ENCODE measurements at regions not wholly inside any gene's neighbourhood (a gene's known extent, or its start where the extent isn't known, plus 50 kb on each side); places are given as distances from the start of the nearest gene placed in this dataset.
"Not testable (repeated sequence)": the region's sequence is repeated elsewhere in the genome, so short reads cannot be mapped to it uniquely, and the experiment has no call there.

- CTCF ChIA-PET: interaction anchor here (2.0 kb wide), 1 partner anchor 12 kb away, joined by 7 read pairs; no protein-coding TSS in a partner anchor
- peaks cover 4% of the 10 kb centered on the region for H3K27me3 Mint-ChIP-seq
Observed at GRCh38 chr4:94127707-94128328, 79.8 kb upstream of the SMARCAD1 start.

GRCh38 chr4:94131212-94131611 is 76.5 kb upstream of the SMARCAD1 start:
- peaks cover 7% of the 10 kb centered on the region for H3K27me3 Mint-ChIP-seq
- intact Hi-C loops (cut with micrococcal nuclease): no loop called here
- H3K4me1 Mint-ChIP-seq (ENCODE audit: low read depth): no peaks in the 10 kb centered on the region
- CTCF ChIA-PET: no interaction called here
- no peak overlapping the region for H3K27ac Mint-ChIP-seq
- no peak for DNase-seq
- no peaks in the 10 kb centered on the region for H3K9me3 Mint-ChIP-seq
- H3K4me3 Mint-ChIP-seq: no peak overlapping the region
- POLR2A ChIA-PET: no interaction called here
- no peaks in the 10 kb centered on the region for H3K36me3 Mint-ChIP-seq

More at GRCh38 chr4:94127707-94128328, 79.8 kb upstream of the SMARCAD1 start:
- intact Hi-C loops (cut with micrococcal nuclease): loop anchor here (2.0 kb wide), 1 partner anchor 337 kb away; no protein-coding TSS in a partner anchor
- Mint-ChIP-seq H3K4me3 (no peak overlapping the region), H3K36me3 (no peaks in the 10 kb centered on the region), H3K27ac (no peak overlapping the region), H3K4me1 (ENCODE audit: low read depth) (no peaks in the 10 kb centered on the region), H3K9me3 (no peaks in the 10 kb centered on the region)
- DNase-seq: no peak
- POLR2A ChIA-PET: no interaction called here

GRCh38 chr4:94135701-94136100 is 72.0 kb upstream of the SMARCAD1 start:
- Mint-ChIP-seq H3K9me3 (no peaks in the 10 kb centered on the region), H3K4me3 (no peak overlapping the region), H3K27me3 (peaks cover 6% of the 10 kb centered on the region), H3K36me3 (no peaks in the 10 kb centered on the region), H3K27ac (no peak overlapping the region), H3K4me1 (ENCODE audit: low read depth) (no peaks in the 10 kb centered on the region)
- DNase-seq: no peak
- intact Hi-C loops (cut with micrococcal nuclease): no loop called here
- ChIA-PET POLR2A (no interaction called here), CTCF (no interaction called here)

DNA sequence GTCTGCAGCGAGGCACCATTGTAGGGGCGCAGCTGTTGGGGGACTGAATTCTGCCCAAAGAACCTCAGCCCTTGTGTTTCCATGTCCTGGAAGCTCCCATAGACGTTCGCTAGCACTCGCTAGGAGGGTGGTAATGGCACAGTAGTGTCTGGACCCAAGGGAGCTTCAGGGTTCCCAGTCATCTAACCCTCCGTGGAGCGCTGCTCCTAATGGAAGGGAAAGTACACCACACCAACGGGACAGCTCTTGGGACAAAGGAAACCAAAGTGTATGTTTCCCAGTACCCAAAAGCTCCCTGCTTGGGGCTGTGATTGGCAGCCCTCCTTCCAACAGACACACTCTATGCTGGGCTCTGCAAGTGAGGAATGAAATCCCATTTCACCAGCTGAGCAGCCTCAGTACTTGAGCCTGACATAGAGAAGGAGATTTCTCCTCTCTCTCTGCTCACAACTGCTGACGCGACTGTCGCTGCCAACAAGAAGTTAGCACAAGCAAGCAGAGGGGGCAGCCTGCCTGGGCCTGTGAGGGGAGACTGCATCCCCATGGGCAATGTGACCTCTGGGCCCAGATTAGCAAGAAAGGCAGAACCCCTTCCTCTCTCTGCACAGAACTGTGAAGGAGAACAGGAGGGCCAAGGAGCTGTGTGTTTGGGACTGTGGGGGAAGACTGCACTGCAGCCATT is 67.6 kb upstream of the SMARCAD1 start:
- Mint-ChIP-seq H3K9me3 (no peaks in the 10 kb centered on the region), H3K27ac (no peak overlapping the region), H3K4me3 (no peak overlapping the region), H3K36me3 (no peaks in the 10 kb centered on the region), H3K4me1 (ENCODE audit: low read depth) (no peaks in the 10 kb centered on the region), H3K27me3 (peaks cover 4% of the 10 kb centered on the region)
- intact Hi-C loops (cut with micrococcal nuclease): no loop called here
- ChIA-PET POLR2A (no interaction called here), CTCF (interaction anchor here (1.8 kb wide), 1 partner anchor 14 kb away, joined by 7 read pairs; no protein-coding TSS in a partner anchor)
- no peak for DNase-seq

- H3K27ac Mint-ChIP-seq: no peak overlapping the region
- ChIA-PET POLR2A (no interaction called here), CTCF (no interaction called here)
- intact Hi-C loops (cut with micrococcal nuclease): no loop called here
- H3K9me3 Mint-ChIP-seq: no peaks in the 10 kb centered on the region
- no peaks in the 10 kb centered on the region for H3K4me1 Mint-ChIP-seq (ENCODE audit: low read depth)
- peaks cover 1% of the 10 kb centered on the region for H3K27me3 Mint-ChIP-seq
- DNase-seq: no peak
- no peak overlapping the region for H3K4me3 Mint-ChIP-seq
- H3K36me3 Mint-ChIP-seq: no peaks in the 10 kb centered on the region
Observed at GRCh38 chr4:94141001-94141400, 66.7 kb upstream of the SMARCAD1 start.

GRCh38 chr4:94148052-94148451 is 59.6 kb upstream of the SMARCAD1 start:
- DNase-seq; CTCF ChIA-PET; H3K9me3 Mint-ChIP-seq; H3K27ac Mint-ChIP-seq; intact Hi-C loops (cut with micrococcal nuclease); H3K27me3 Mint-ChIP-seq; H3K4me1 Mint-ChIP-seq (ENCODE audit: low read depth); POLR2A ChIA-PET; H3K4me3 Mint-ChIP-seq; H3K36me3 Mint-ChIP-seq: not testable (repeated sequence)

GRCh38 chr4:94152466-94152865 is 55.2 kb upstream of the SMARCAD1 start:
- ChIA-PET POLR2A (no interaction called here), CTCF (interaction anchor here (0.7 kb wide), 1 partner anchor 92 kb away, joined by 3 read pairs; no protein-coding TSS in a partner anchor)
- no peak overlapping the region for H3K4me3 Mint-ChIP-seq
- H3K36me3 Mint-ChIP-seq: no peaks in the 10 kb centered on the region
- intact Hi-C loops (cut with micrococcal nuclease): no loop called here
- no peak overlapping the region for H3K27ac Mint-ChIP-seq
- DNase-seq: no peak
- H3K9me3 Mint-ChIP-seq: no peaks in the 10 kb centered on the region
- H3K4me1 Mint-ChIP-seq (ENCODE audit: low read depth): no peaks in the 10 kb centered on the region
- H3K27me3 Mint-ChIP-seq: peaks cover 3% of the 10 kb centered on the region

- H3K27ac Mint-ChIP-seq; H3K9me3 Mint-ChIP-seq; CTCF ChIA-PET; H3K27me3 Mint-ChIP-seq; DNase-seq; POLR2A ChIA-PET; H3K4me1 Mint-ChIP-seq (ENCODE audit: low read depth); H3K4me3 Mint-ChIP-seq; intact Hi-C loops (cut with micrococcal nuclease); H3K36me3 Mint-ChIP-seq: not testable (repeated sequence)
Observed at GRCh38 chr4:94155404-94155803, 52.3 kb upstream of the SMARCAD1 start.

DNA sequence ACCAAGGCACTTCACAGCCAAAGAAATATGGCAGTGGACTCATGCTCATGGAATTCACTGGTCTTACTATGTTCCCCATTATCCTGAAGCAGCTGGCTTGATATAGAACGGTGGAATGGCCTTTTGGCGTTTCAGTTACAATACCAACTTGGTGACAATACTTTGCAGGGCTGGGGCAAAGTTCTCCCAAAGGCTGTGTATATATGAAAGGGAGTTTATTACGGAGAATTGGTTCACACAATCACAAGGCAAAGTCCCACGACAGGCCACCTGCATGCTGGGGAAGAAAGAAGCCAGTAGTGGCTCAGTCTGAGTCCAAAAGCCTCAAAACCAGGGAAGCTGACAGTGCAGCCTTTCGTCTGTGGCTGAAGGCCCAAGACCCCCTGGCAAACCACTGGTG is 50.8 kb upstream of the SMARCAD1 start:
- intact Hi-C loops (cut with micrococcal nuclease): no loop called here
- Mint-ChIP-seq H3K4me3 (no peak overlapping the region), H3K4me1 (ENCODE audit: low read depth) (peaks cover 2% of the 10 kb centered on the region), H3K27ac (no peak overlapping the region), H3K9me3 (peaks cover 4% of the 10 kb centered on the region), H3K36me3 (no peaks in the 10 kb centered on the region), H3K27me3 (peaks cover 3% of the 10 kb centered on the region)
- DNase-seq: no peak
- ChIA-PET CTCF (no interaction called here), POLR2A (no interaction called here)
